Right ventricle myocardium superior (tissue), 1 donor: ENCODE measurements at regions not wholly inside any gene's neighbourhood (a gene's known extent, or its start where the extent isn't known, plus 50 kb on each side); places are given as distances from the start of the nearest gene placed in this dataset.

ENCODE experiments used
- ATAC-seq: fragments of 200-7000 bp; cut with Tn5 transposase; one replicate; pipeline ENCODE4 v1.9.1; 2020; ENCODE audit warnings: mild to moderate bottlenecking; ENCODE audit not compliant: poor library complexity
- DNase-seq: peaks from one replicate; pipeline ENCODE4 v3.0.0-alpha.2; 2020
- intact Hi-C: fragments of 100-400 bp; cut with DNase I; formaldehyde crosslinking; loops from one replicate; pipeline ENCODE4 v1.11.2; 2022
- donor health status: DM: no; HTN: yes; CAD: no; lungs with severe emphysema.

GRCh38 chrX:39012621-39013111 lies 211.4 kb downstream of the MID1IP1 start:
- intact Hi-C loops = no loop called here
- ATAC-seq (peak; percentile 31), DNase-seq (no peak)

GRCh38 chrX:39016556-39016955 lies 215.3 kb downstream of the MID1IP1 start:
- intact Hi-C loops = no loop called here
- ATAC-seq (no peak), DNase-seq (no peak)

GRCh38 chrX:39017077-39017476 lies 215.8 kb downstream of the MID1IP1 start:
- intact Hi-C loops = no loop called here

DNA sequence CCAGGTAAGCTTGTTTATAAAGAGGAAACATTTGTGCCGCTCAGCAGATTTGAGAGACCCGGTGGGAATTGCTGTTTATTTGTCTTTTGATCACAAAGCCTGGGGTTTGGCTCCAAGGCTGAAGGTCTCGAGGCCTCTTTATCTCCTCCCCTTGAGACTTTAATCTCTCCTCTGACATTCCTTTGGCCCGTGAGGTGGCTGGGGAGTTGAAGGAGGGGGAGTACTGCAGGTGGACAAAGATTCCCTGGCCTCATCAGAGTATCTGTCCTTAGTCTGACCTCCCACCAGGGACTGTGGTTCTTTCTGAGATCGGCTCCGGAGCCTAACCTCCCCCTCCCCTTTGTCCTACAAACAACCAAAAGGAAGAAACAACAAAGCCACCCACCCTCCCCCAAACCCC lies 216.5 kb downstream of the MID1IP1 start:
- intact Hi-C loops = no loop called here
- DNase-seq (no peak), ATAC-seq (no peak)

More at GRCh38 chrX:39017077-39017476, 215.8 kb downstream of the MID1IP1 start:
- DNase-seq (no peak), ATAC-seq (no peak)

GRCh38 chrX:39018541-39018940 lies 217.3 kb downstream of the MID1IP1 start:
- no peak for ATAC-seq
- DNase-seq = no peak
- intact Hi-C loops = no loop called here

DNA sequence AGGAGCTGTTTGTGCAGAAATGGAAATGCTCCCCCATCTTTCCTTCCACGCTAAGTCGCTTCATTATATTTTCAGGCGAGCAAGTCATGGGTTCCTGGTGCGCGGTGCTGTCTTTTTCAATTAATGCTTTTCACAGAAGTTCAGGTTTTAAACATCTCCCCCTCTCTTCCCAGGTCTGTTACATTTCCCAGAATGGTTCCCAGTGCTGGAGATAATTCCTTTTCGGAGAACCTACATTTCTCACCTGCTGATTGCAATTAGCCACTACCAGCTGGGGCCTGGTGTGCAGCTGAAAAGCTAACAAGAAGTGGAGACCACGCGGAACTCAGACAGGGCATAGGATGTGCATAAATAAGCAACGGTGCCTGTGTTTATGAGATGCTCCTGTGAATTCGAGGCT lies 217.8 kb downstream of the MID1IP1 start:
- DNase-seq (no peak), ATAC-seq (no peak)
- intact Hi-C loops = no loop called here

- ATAC-seq (no peak), DNase-seq (no peak)
- intact Hi-C loops = no loop called here
Measured at GRCh38 chrX:39020051-39020669, 218.9 kb downstream of the MID1IP1 start.

- DNase-seq (no peak), ATAC-seq (no peak)
- intact Hi-C loops = no loop called here
Measured at GRCh38 chrX:39022106-39022505, 220.8 kb downstream of the MID1IP1 start.

GRCh38 chrX:39029221-39029620 lies 228.0 kb downstream of the MID1IP1 start:
- DNase-seq (no peak), ATAC-seq (no peak)
- intact Hi-C loops = no loop called here

GRCh38 chrX:39030636-39031035 lies 229.4 kb downstream of the MID1IP1 start:
- intact Hi-C loops = no loop called here
- DNase-seq (no peak), ATAC-seq (no peak)

- DNase-seq (no peak), ATAC-seq (no peak)
- intact Hi-C loops = no loop called here
Measured at GRCh38 chrX:39039890-39040289, 238.6 kb downstream of the MID1IP1 start.

DNA sequence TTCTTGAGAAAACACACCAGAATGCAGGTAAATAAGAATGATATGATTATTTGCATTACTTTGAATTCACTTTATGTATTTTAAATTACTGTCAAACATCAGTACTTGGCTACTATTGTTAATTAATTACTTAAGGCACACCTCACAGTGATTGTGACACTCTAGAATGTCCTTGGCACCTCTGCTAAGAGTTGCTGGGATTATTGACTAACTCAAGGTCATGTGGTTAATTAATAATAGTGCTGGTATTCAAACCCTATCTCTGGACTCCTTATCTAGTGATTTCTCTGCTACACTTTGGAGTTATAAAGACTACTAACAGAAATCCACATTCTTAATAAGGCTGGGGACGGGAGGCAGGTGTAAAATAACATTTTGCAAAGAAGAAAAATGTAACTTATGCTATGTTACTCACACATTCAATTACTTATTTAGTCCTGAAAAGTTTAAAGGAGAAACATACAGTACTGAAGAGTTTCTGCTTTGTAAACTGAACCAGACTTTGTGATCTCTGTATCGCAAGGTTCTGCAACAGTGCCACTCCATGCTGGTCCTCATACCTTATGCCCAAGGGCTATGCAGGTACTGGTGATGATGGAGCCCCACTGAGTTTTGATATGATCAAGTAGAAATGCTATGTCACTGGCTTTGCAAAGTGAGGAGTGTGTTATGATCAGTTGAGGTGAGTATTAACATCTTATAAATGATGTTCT lies 242.7 kb downstream of the MID1IP1 start:
- DNase-seq = no peak
- ATAC-seq = no peak

GRCh38 chrX:39047174-39047573 lies 245.9 kb downstream of the MID1IP1 start:
- DNase-seq (no peak), ATAC-seq (no peak)
- intact Hi-C loops = no loop called here

More for the DNA sequence above, 242.7 kb downstream of the MID1IP1 start:
- intact Hi-C loops = no loop called here

DNA sequence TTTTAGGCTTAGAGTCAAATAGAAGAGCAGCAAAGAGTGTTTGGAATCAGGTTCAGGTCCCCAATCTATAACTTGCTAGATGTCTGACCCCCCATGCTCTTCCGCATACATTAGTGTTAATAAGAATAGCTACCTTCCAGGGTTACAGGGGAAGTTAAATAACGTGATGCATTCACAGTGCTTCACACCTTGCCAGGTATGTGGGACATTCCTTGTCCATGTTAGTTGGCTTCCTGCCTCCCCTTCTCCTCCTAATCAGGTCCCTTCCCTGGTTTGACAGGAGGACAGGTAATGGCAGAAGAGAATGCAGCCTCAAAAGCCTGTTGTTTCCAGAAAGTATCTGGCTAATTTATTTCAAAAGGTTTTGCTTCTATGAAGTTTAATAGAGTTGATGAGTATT lies 248.7 kb downstream of the MID1IP1 start:
- ATAC-seq (no peak), DNase-seq (no peak)
- intact Hi-C loops = no loop called here

DNA sequence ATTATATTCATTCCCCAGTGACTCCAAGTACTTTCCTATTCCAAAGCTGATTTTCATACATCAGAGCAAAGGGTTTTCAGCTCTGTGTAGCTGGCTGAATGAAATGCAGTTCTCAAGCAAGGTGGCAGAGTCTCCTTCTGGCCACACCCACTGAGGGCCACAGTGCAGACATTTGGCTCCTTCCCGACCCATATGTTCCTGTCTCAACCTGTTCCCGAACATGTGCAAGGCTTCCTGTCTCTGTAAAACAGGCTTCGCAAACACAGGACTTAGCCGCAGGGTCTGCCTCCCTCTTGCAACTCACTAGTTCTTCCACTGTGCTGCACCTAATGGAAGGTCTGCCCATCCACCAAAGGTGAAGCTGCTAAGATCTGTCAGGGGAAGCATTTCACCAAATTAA lies 249.2 kb downstream of the MID1IP1 start:
- no peak for DNase-seq
- intact Hi-C loops = no loop called here
- ATAC-seq = no peak

GRCh38 chrX:39052751-39053150 lies 251.5 kb downstream of the MID1IP1 start:
- DNase-seq (no peak), ATAC-seq (no peak)
- intact Hi-C loops = no loop called here

DNA sequence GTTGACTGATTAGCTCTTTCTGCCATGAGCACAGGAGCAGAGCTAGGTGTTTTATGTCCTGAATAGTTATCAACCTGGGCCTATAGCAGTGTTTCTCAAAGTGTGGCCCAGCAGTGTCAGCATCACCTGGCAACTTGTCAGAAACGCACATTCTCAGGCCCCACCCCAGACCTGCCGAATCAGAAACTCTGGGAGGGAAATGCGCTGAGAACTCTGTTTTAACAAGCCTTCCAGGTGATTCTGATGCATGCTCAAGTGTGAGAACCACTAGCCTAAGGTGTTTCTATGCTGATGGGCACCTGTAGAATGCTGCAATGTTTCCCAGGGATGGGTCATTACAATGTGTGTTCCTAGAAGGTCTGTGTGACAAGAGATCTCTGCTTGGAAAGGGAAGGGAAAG lies 257.5 kb downstream of the MID1IP1 start:
- intact Hi-C loops = no loop called here
- DNase-seq (no peak), ATAC-seq (no peak)

DNA sequence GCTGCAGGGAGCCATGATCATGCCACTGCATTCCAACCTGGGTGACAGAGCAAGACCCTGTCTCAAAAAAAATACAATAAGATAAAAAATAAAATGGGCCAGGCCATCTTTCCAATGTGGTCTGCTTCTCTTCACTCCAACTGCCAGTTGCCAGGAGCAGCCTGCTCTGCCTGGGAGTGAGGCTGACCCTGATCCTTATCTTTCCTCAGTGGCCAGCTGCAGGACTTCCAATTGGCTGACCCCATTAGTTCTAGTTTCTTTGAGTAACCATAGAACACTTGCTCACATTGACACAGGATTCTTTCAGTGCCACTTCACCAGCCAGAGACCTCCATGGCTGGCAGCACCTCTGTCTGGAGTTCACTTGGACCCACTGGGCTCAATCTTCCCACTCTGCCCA lies 258.6 kb downstream of the MID1IP1 start:
- intact Hi-C loops = no loop called here

DNA sequence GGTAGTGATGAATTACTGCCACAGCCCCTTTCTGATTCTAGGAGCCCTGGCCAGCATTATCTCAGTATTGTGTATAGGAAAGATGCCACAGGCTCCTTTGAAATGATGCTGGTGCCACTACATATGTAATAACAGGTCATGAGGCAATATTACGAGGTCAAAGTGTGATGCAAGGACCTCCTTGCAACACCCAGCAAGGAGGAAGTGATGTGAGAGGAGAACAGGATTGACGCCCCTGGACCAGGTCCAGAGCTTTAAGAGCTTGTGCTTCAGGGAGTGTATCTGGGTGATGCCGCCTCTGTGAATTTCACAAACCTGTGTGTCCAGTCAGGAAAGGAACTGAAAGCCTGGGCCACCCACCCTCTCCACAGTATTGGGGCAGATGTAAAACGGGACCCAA lies 261.8 kb downstream of the MID1IP1 start:
- ATAC-seq (no peak), DNase-seq (no peak)
- intact Hi-C loops = no loop called here

More for the DNA sequence above, 258.6 kb downstream of the MID1IP1 start:
- ATAC-seq = no peak
- DNase-seq = no peak

- DNase-seq (no peak), ATAC-seq (no peak)
- intact Hi-C loops = no loop called here
Measured at GRCh38 chrX:39063702-39064101, 262.4 kb downstream of the MID1IP1 start.
